ENCODE measurements at regions not wholly inside any gene's neighbourhood (a gene's known extent, or its start where the extent isn't known, plus 50 kb on each side); places are given as distances from the start of the nearest gene placed in this dataset.

- WGBS (ENCODE audit: missing lambda C conversion rate), result 57% methylated on average over 5 of the region's 5 CpGs
- ATAC-seq, result no peak
- Histone ChIP-seq H3K4me1 (no peaks in the 10 kb centered on the region), H3K27ac (no peak overlapping the region), H3K4me2 (no peak overlapping the region), H3K4me3 (no peak overlapping the region), H3K9me3 (peaks cover 4% of the 10 kb centered on the region; the same call in 1 of the 3 replicates)
- ChIA-PET CTCF (no interaction called here), POLR2A (no interaction called here)
- no peak for DNase-seq (ENCODE audit: low read depth in 1 of 2, low spot score in 1 of 2)
- no peak for FAIRE-seq
- TF ChIP-seq TP53 (CRISPR knock-in tag; IDR thresholded peaks at IDR 0.05) (no peak), MAZ (IDR thresholded peaks at IDR 0.05; ENCODE audit: borderline replicate concordance, low read depth, low read length) (no peak), HOXB5 (CRISPR knock-in tag; IDR thresholded peaks at IDR 0.05) (no peak), MAX (IDR thresholded peaks at IDR 0.05) (no peak), FOSB (CRISPR knock-in tag; IDR thresholded peaks at IDR 0.05) (no peak), CTCF (IDR thresholded peaks at IDR 0.05) (no peak), FOSL2 (IDR thresholded peaks at IDR 0.05) (no peak), FOSL2 (CRISPR knock-in tag; IDR thresholded peaks at IDR 0.05) (no peak), ZSCAN20 (CRISPR knock-in tag; IDR thresholded peaks at IDR 0.05) (no peak), KDM5A (IDR thresholded peaks at IDR 0.05) (no peak), HDAC2 (IDR thresholded peaks at IDR 0.05) (no peak), NR3C1 (IDR thresholded peaks at IDR 0.05) (no peak)
Measured at GRCh38 chr3:104672331-104672730, 694.4 kb upstream of the ALCAM start.

- H3K9me3 ChIP-seq, result peaks cover 4% of the 10 kb centered on the region; the same call in 1 of the 3 replicates
- ATAC-seq (no peak), DNase-seq (ENCODE audit: low read depth in 1 of 2, low spot score in 1 of 2) (no peak), FAIRE-seq (no peak)
- TF ChIP-seq USF2 (IDR thresholded peaks at IDR 0.05) (no peak), MYC (IDR thresholded peaks at IDR 0.05; ENCODE audit: borderline replicate concordance, low read length) (no peak), PHF8 (IDR thresholded peaks at IDR 0.05; ENCODE audit: borderline replicate concordance, low read depth) (no peak), EHMT2 (IDR thresholded peaks at IDR 0.05; ENCODE audit: low read depth) (no peak), RAD21 (conservative IDR thresholded peaks at IDR 0.05 in 1 of 2, IDR thresholded peaks at IDR 0.05 in 1 of 2) (no peak), JUN (IDR thresholded peaks at IDR 0.05) (no peak), TP53 (CRISPR knock-in tag; IDR thresholded peaks at IDR 0.05) (no peak), GATA3 (IDR thresholded peaks at IDR 0.05; ENCODE audit: borderline replicate concordance) (no peak), HOXA7 (CRISPR knock-in tag; IDR thresholded peaks at IDR 0.05) (no peak), KDM5A (IDR thresholded peaks at IDR 0.05) (no peak), CTCF (IDR thresholded peaks at IDR 0.05) (no peak), EHF (CRISPR knock-in tag; IDR thresholded peaks at IDR 0.05) (no peak), ZNF302 (CRISPR knock-in tag; IDR thresholded peaks at IDR 0.05) (no peak)
- H3K4me1 ChIP-seq, result no peaks in the 10 kb centered on the region
- ChIA-PET POLR2A (no interaction called here), CTCF (no interaction called here)
- no peak overlapping the region for H3K4me2 ChIP-seq
- H3K4me3 ChIP-seq, result no peak overlapping the region
- H3K27ac ChIP-seq, result no peak overlapping the region
- 35% methylated on average over 2 of the region's 2 CpGs for WGBS (ENCODE audit: missing lambda C conversion rate)
Measured at GRCh38 chr3:104673981-104674380, 692.7 kb upstream of the ALCAM start.

Measured in A549 (cell line).